Osteocyte (in vitro differentiated cells): ENCODE measurements at regions not wholly inside any gene's neighbourhood (a gene's known extent, or its start where the extent isn't known, plus 50 kb on each side); places are given as distances from the start of the nearest gene placed in this dataset.

Source experiments
- DNase-seq: peaks from one replicate; pipeline ENCODE4 v3.0.0; 2021; ENCODE audit warnings: mixed read lengths; ENCODE audit not compliant: unreplicated experiment; ENCODE audit errors: extremely low spot score
- H3K27ac Mint-ChIP-seq: one replicate; pipeline ENCODE4 v1.8.0; 2021; ENCODE audit warnings: mild to moderate bottlenecking, mixed read lengths; ENCODE audit not compliant: unreplicated experiment
- H3K27me3 Mint-ChIP-seq: one replicate; pipeline ENCODE4 v1.8.0; 2021; ENCODE audit warnings: mixed read lengths; ENCODE audit not compliant: unreplicated experiment
- H3K36me3 Mint-ChIP-seq: one replicate; pipeline ENCODE4 v1.8.0; 2021; ENCODE audit warnings: mixed read lengths; ENCODE audit not compliant: unreplicated experiment
- H3K4me1 Mint-ChIP-seq: one replicate; pipeline ENCODE4 v1.8.0; 2021; ENCODE audit warnings: mixed read lengths; ENCODE audit not compliant: unreplicated experiment
- H3K4me3 Mint-ChIP-seq: one replicate; pipeline ENCODE4 v1.8.0; 2021; ENCODE audit warnings: mild to moderate bottlenecking, moderate library complexity, mixed read lengths; ENCODE audit not compliant: unreplicated experiment
- H3K9me3 Mint-ChIP-seq: one replicate; pipeline ENCODE4 v1.8.0; 2021; ENCODE audit warnings: mixed read lengths; ENCODE audit not compliant: unreplicated experiment
- CTCF ChIP-seq: fragments of 200-600 bp; sonication (generic); IDR thresholded peaks from 2 replicates; pipeline ENCODE4 v1.5.0; 2021; ENCODE audit warnings: antibody characterized with exemption, mild to moderate bottlenecking, moderate library complexity

- Mint-ChIP-seq H3K9me3 (no peaks in the 10 kb centered on the region), H3K27me3 (no peaks in the 10 kb centered on the region), H3K4me3 (no peak overlapping the region), H3K4me1 (peaks cover 30% of the 10 kb centered on the region), H3K36me3 (no peaks in the 10 kb centered on the region), H3K27ac (no peak overlapping the region)
- no peak for TF ChIP-seq CTCF
- DNase-seq: no peak
Observed at GRCh38 chr12:76256321-76256720, 91.9 kb downstream of the BBS10 start.

DNA sequence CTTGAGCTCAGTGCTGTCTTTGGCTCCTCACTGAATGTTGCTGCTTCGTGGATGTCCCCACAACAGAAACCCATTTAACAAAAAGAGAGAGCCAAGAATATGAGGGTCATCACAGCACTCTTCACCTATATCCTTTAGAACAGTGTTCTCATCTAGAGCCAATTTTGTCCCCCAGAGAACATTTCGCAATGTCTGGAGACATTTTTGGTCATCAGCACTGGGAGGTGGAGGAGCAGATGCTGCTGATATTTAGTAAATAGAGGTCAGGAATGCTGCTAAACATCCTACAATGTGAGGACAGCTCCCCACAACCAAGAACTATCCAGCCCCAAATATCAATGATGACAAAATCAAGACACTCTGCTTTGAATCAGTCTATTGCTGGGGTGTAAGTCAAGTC lies 92.5 kb downstream of the BBS10 start:
- no peaks in the 10 kb centered on the region for H3K36me3 Mint-ChIP-seq
- peaks cover 30% of the 10 kb centered on the region for H3K4me1 Mint-ChIP-seq
- no peak for DNase-seq
- H3K4me3 Mint-ChIP-seq: no peak overlapping the region
- no peak for TF ChIP-seq CTCF
- H3K9me3 Mint-ChIP-seq: no peaks in the 10 kb centered on the region
- H3K27ac Mint-ChIP-seq: no peak overlapping the region
- no peaks in the 10 kb centered on the region for H3K27me3 Mint-ChIP-seq

DNA sequence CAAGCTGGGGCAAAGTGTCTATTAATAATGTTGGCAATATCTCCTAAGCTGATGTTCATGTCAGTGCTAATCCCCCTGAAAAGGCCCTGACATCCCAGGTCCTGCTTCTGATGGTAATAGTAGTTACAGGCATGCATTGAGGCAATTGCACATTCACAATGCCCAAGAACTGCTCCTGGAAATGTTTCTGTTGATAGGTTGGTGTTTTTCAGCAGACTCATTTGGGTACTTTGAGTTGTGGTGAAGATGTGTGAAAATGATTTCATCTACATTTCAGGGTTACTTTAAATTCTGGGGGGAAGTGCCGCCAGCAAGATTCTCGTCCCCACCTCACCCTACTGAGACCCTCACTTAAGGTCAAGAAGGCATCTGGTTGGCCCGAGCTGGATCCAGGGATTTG lies 92.9 kb downstream of the BBS10 start:
- Mint-ChIP-seq H3K4me1 (peaks cover 26% of the 10 kb centered on the region), H3K36me3 (no peaks in the 10 kb centered on the region), H3K27me3 (no peaks in the 10 kb centered on the region), H3K9me3 (no peaks in the 10 kb centered on the region), H3K4me3 (no peak overlapping the region), H3K27ac (no peak overlapping the region)
- no peak for TF ChIP-seq CTCF
- DNase-seq: no peak

GRCh38 chr12:76252031-76252430 lies 96.2 kb downstream of the BBS10 start:
- DNase-seq: no peak
- Mint-ChIP-seq H3K9me3 (no peaks in the 10 kb centered on the region), H3K36me3 (no peaks in the 10 kb centered on the region), H3K4me3 (no peak overlapping the region), H3K4me1 (peaks cover 5% of the 10 kb centered on the region), H3K27me3 (no peaks in the 10 kb centered on the region), H3K27ac (no peak overlapping the region)
- no peak for TF ChIP-seq CTCF

DNA sequence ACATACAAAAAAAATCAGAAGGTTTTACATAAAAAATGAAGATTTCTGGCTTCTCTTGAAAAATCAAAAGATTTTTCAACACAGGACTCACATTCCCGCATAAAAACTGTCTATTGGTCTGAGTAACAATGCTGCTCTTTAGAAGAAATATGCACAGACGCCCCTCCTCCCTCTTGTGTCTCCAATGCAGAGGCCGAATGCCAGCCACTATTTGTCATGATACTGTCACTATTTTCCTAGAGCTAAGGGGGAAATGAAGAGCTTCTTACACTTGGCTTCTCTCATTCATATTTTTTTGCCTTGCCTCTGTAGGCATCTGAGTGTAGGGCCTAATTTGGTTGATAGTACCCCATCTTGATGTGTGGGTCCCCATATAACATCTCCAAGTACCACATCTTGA lies 98.0 kb downstream of the BBS10 start:
- Mint-ChIP-seq H3K27me3 (no peaks in the 10 kb centered on the region), H3K4me1 (peaks cover 11% of the 10 kb centered on the region), H3K36me3 (no peaks in the 10 kb centered on the region), H3K27ac (no peak overlapping the region), H3K4me3 (no peak overlapping the region), H3K9me3 (no peaks in the 10 kb centered on the region)
- no peak for TF ChIP-seq CTCF
- DNase-seq: no peak
